ENCODE measurements at regions not wholly inside any gene's neighbourhood (a gene's known extent, or its start where the extent isn't known, plus 50 kb on each side); places are given as distances from the start of the nearest gene placed in this dataset.

GRCh38 chr1:10857687-10858086 lies 61.2 kb upstream of the CASZ1 start:
- no peak for TF ChIP-seq ATF2 (IDR thresholded peaks at IDR 0.05; ENCODE audit: low read length)
- no peak for TF ChIP-seq BACH1 (IDR thresholded peaks at IDR 0.05; ENCODE audit: low read length)
- TF ChIP-seq POLR2AphosphoS5 (IDR thresholded peaks at IDR 0.05; ENCODE audit: low read depth, low read length): no peak
- TF ChIP-seq RXRA (IDR thresholded peaks at IDR 0.05; ENCODE audit: insufficient read depth, low read depth, low read length): no peak
- no peak for TF ChIP-seq CTCF (IDR thresholded peaks at IDR 0.05; ENCODE audit: control extremely low read depth in 1 of 3, insufficient read depth in 1 of 3, low read depth in 1 of 3, low read length in 3 of 3)
- TF ChIP-seq SP1 (IDR thresholded peaks at IDR 0.05; ENCODE audit: low read depth, low read length): no peak
- TF ChIP-seq BCL11A (IDR thresholded peaks at IDR 0.05; ENCODE audit: low read depth in 2 of 2, low read length in 2 of 2): no peak
- TF ChIP-seq EZH2 (IDR thresholded peaks at IDR 0.05; ENCODE audit: low read depth, low read length, severe bottlenecking): no peak
- TF ChIP-seq CHD2 (IDR thresholded peaks at IDR 0.05; ENCODE audit: low read length): no peak
- no peak for TF ChIP-seq FOSL1 (IDR thresholded peaks at IDR 0.05; ENCODE audit: insufficient read depth, low read depth, low read length)
- no peak for TF ChIP-seq SIN3A (conservative IDR thresholded peaks at IDR 0.05 in 1 of 2, IDR thresholded peaks at IDR 0.05 in 1 of 2; ENCODE audit: low read depth in 1 of 2, low read length in 2 of 2)
- TF ChIP-seq GABPA (IDR thresholded peaks at IDR 0.05; ENCODE audit: borderline replicate concordance, insufficient read depth, low read length): no peak
- TF ChIP-seq RNF2 (IDR thresholded peaks at IDR 0.05; ENCODE audit: borderline replicate concordance, low read depth, low read length, missing control alignments, poor library complexity, severe bottlenecking): no peak
- TF ChIP-seq CHD1 (IDR thresholded peaks at IDR 0.05; ENCODE audit: low read depth, low read length): no peak

All from H1 (cell line).